ENCODE measurements at regions not wholly inside any gene's neighbourhood (a gene's known extent, or its start where the extent isn't known, plus 50 kb on each side); places are given as distances from the start of the nearest gene placed in this dataset.

- TF ChIP-seq CTCF (IDR thresholded peaks at IDR 0.05): no peak
- TF ChIP-seq POLR2A (IDR thresholded peaks at IDR 0.05): no peak
- TF ChIP-seq POLR2AphosphoS5 (IDR thresholded peaks at IDR 0.05): no peak
These were observed 760.4 kb downstream of the MCTP2 start for GRCh38 chr15:94991718-94992117.
